ENCODE measurements at regions not wholly inside any gene's neighbourhood (a gene's known extent, or its start where the extent isn't known, plus 50 kb on each side); places are given as distances from the start of the nearest gene placed in this dataset.

DNA sequence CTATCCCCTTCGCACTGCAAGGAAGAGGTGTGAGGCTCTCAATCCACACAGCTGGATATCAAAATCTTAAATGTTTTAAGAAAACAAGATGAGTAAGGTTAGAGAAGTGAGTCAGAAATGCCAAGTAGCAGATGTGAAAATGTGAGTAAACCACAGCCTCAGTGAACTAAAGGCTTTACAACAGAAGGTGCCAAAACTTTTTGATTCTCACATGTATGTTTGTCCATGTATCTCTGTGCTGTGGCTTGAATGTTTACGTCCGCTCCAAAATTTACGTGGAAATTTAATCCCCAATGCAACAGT, 126.8 kb upstream of the PFN2 start:
- TF ChIP-seq POLR2A (IDR thresholded peaks at IDR 0.05): no peak
- no peak for TF ChIP-seq CTCF (IDR thresholded peaks at IDR 0.05)
